H1 (cell line): ENCODE measurements at regions not wholly inside any gene's neighbourhood (a gene's known extent, or its start where the extent isn't known, plus 50 kb on each side); places are given as distances from the start of the nearest gene placed in this dataset.

ENCODE experiments used
- CTCF ChIA-PET: fragments of 300-600 bp; sonication (Branson Sonifier 250); formaldehyde crosslinking; loops from one replicate; lab custom pipeline; 2021; ENCODE audit not compliant: partially characterized antibody; lab: Charles Lee
- POLR2A ChIA-PET: fragments of 300-600 bp; sonication (Branson Sonifier 250); formaldehyde crosslinking; loops from one replicate; lab custom pipeline; 2021; ENCODE audit warnings: inconsistent platforms; ENCODE audit not compliant: partially characterized antibody; lab: Charles Lee
- DNase-seq, 2 experiments: peaks; one replicate each; pipeline versions ENCODE4 v3.0.0 to v3.0.0-alpha.2; 2010 to 2022; ENCODE audit warnings: low spot score in 2 of 2, low read depth in 1 of 2, mixed read lengths in 1 of 2
- FAIRE-seq: peaks from 2 replicates; lab custom pipeline; 2011; peaks lifted over from hg19 to GRCh38; lab: Jason Lieb, UNC
- H2AFZ ChIP-seq: 2 replicates; pipeline ENCODE4 v1.8.1; 2012; ENCODE audit warnings: low read length, inconsistent platforms
- H2AK5ac ChIP-seq: 2 replicates; pipeline ENCODE4 v1.6.1; 2013; ENCODE audit warnings: low read depth, low read length
- H2BK120ac ChIP-seq: replicated peaks from 2 replicates; pipeline ENCODE3; 2013; ENCODE audit warnings: low read depth, low read length, inconsistent platforms
- H2BK12ac ChIP-seq: 2 replicates; pipeline ENCODE4 v1.6.1; 2013; ENCODE audit warnings: low read depth, low read length
- H2BK15ac ChIP-seq: 2 replicates; pipeline ENCODE4 v1.6.1; 2013; ENCODE audit warnings: low read length
- H2BK20ac ChIP-seq: 2 replicates; pipeline ENCODE4 v1.6.1; 2013; ENCODE audit warnings: low read length
- H2BK5ac ChIP-seq: 2 replicates; pipeline ENCODE4 v1.6.1; 2013; ENCODE audit warnings: low read depth, low read length
- H3K14ac ChIP-seq: 2 replicates; pipeline ENCODE4 v1.6.1; 2013; ENCODE audit warnings: inconsistent platforms; ENCODE audit not compliant: insufficient read length
- H3K18ac ChIP-seq: 2 replicates; pipeline ENCODE4 v1.6.1; 2013; ENCODE audit warnings: low read length; ENCODE audit errors: extremely low read depth
- H3K23ac ChIP-seq: 2 replicates; pipeline ENCODE4 v1.6.1; 2013; ENCODE audit warnings: inconsistent platforms; ENCODE audit not compliant: insufficient read length
- H3K23me2 ChIP-seq: 2 replicates; pipeline ENCODE4 v1.6.1; 2013; ENCODE audit warnings: low read depth, low read length
- H3K27ac ChIP-seq: 2 replicates; pipeline ENCODE4 v1.6.1; 2011; ENCODE audit warnings: low read depth, low read length, inconsistent platforms
- H3K27me3 ChIP-seq, 4 experiments: replicated peaks in 1 of 4; 1 replicate in 1 of 4; 2 replicates in 3 of 4; pipeline versions ENCODE4 v1.6.1 to v1.8.1; 2011 to 2013; ENCODE audit warnings: low read length in 3 of 4, mild to moderate bottlenecking in 3 of 4, inconsistent platforms in 2 of 4, mixed read lengths in 2 of 4, moderate library complexity in 1 of 4; ENCODE audit not compliant: control insufficient read depth in 3 of 4, insufficient read depth in 3 of 4; ENCODE audit errors: extremely low read depth in 1 of 4
- H3K36me3 ChIP-seq, 4 experiments: 2 replicates each; pipeline versions ENCODE4 v1.6.1 to v1.8.1; 2011 to 2013; ENCODE audit warnings: mild to moderate bottlenecking in 4 of 4, low read length in 3 of 4, moderate library complexity in 2 of 4, control low read depth in 1 of 4, inconsistent platforms in 1 of 4; ENCODE audit not compliant: insufficient read depth in 4 of 4, control insufficient read depth in 2 of 4
- H3K4ac ChIP-seq: replicated peaks from 2 replicates; pipeline ENCODE3; 2013; ENCODE audit warnings: low read length, low read depth, mixed read lengths, inconsistent platforms; ENCODE audit not compliant: insufficient read length
- H3K4me1 ChIP-seq, 4 experiments: replicated peaks in 1 of 4; 1 replicate in 1 of 4; 2 replicates in 3 of 4; pipeline versions ENCODE4 v1.6.1 to v1.8.1; 2011 to 2013; ENCODE audit warnings: low read length in 3 of 4, inconsistent platforms in 2 of 4, mixed read lengths in 1 of 4; ENCODE audit not compliant: insufficient read depth in 4 of 4, control insufficient read depth in 3 of 4
- H3K4me2 ChIP-seq, 2 experiments: 2 replicates each; pipeline versions ENCODE4 v1.6.1 to v1.8.1; 2011 to 2013; ENCODE audit warnings: low read depth in 2 of 2, low read length in 2 of 2, control low read depth in 1 of 2, inconsistent platforms in 1 of 2, mild to moderate bottlenecking in 1 of 2; ENCODE audit not compliant: insufficient read depth in 1 of 2
- H3K4me3 ChIP-seq, 4 experiments: fragments of 200-600, 300-600 bp in 1 of 4; sonication (generic), shearing (Covaris generic), sonication (Bioruptor Twin) in 1 of 4; 2 replicates each; pipeline versions ENCODE4 v1.5.1 to v1.8.1; 2011 to 2016; ENCODE audit warnings: low read length in 4 of 4, low read depth in 3 of 4, control low read depth in 2 of 4, inconsistent platforms in 2 of 4, mild to moderate bottlenecking in 2 of 4, mixed read lengths in 1 of 4, moderate library complexity in 1 of 4; ENCODE audit not compliant: insufficient read depth in 2 of 4; ENCODE audit errors: extremely low read depth in 1 of 4
- H3K56ac ChIP-seq: replicated peaks from 2 replicates; pipeline ENCODE3; 2013; ENCODE audit warnings: low read depth, mild to moderate bottlenecking, mixed read lengths, low read length, inconsistent platforms; ENCODE audit not compliant: insufficient read length
- H3K79me1 ChIP-seq: 2 replicates; pipeline ENCODE4 v1.6.1; 2013; ENCODE audit warnings: low read depth, low read length, control low read depth
- H3K79me2 ChIP-seq, 2 experiments: 2 replicates each; pipeline versions ENCODE4 v1.6.1 to v1.8.1; 2012 to 2013; ENCODE audit warnings: low read length in 2 of 2, mild to moderate bottlenecking in 2 of 2, inconsistent platforms in 1 of 2; ENCODE audit not compliant: insufficient read depth in 2 of 2, control insufficient read depth in 1 of 2
- H3K9ac ChIP-seq, 4 experiments: replicated peaks in 1 of 4; 1 replicate in 1 of 4; 2 replicates in 3 of 4; pipeline versions ENCODE4 v1.6.1 to v1.8.1; 2011 to 2013; ENCODE audit warnings: low read depth in 3 of 4, low read length in 3 of 4, control low read depth in 2 of 4, mild to moderate bottlenecking in 2 of 4, moderate library complexity in 2 of 4, inconsistent platforms in 1 of 4; ENCODE audit errors: extremely low read depth in 1 of 4
- H3K9me3 ChIP-seq, 2 experiments: 2 replicates each; pipeline versions ENCODE4 v1.6.1 to v1.8.1; 2012 to 2013; ENCODE audit warnings: mild to moderate bottlenecking in 2 of 2, moderate library complexity in 2 of 2, control low read depth in 1 of 2, inconsistent platforms in 1 of 2, low read depth in 1 of 2, low read length in 1 of 2, mixed read lengths in 1 of 2; ENCODE audit not compliant: insufficient read depth in 2 of 2
- H4K20me1 ChIP-seq, 2 experiments: replicated peaks in 1 of 2; 2 replicates each; pipeline versions ENCODE3 to v1.8.1; 2011 to 2013; ENCODE audit warnings: inconsistent platforms in 2 of 2, low read length in 2 of 2, mild to moderate bottlenecking in 1 of 2; ENCODE audit not compliant: insufficient read depth in 2 of 2, control insufficient read depth in 1 of 2
- H4K5ac ChIP-seq: 2 replicates; pipeline ENCODE4 v1.6.1; 2013; ENCODE audit warnings: low read length, low read depth, mixed read lengths, inconsistent platforms; ENCODE audit not compliant: insufficient read length
- H4K8ac ChIP-seq: 2 replicates; pipeline ENCODE4 v1.8.0; 2013; ENCODE audit warnings: mild to moderate bottlenecking, moderate library complexity, low read length, inconsistent platforms; ENCODE audit not compliant: insufficient read depth; ENCODE audit errors: extremely low read depth
- H4K91ac ChIP-seq: replicated peaks from 2 replicates; pipeline ENCODE3; 2013; ENCODE audit warnings: low read length, mixed read lengths, inconsistent platforms; ENCODE audit not compliant: insufficient read length
- FOSL1 ChIP-seq: IDR thresholded peaks from 2 replicates; pipeline ENCODE4 v1.6.1; 2011; ENCODE audit warnings: mild to moderate bottlenecking, low read depth, low read length, moderate library complexity; ENCODE audit not compliant: insufficient read depth
- NRF1 ChIP-seq: IDR thresholded peaks from 2 replicates; pipeline ENCODE4 v1.6.1; 2011; ENCODE audit warnings: mild to moderate bottlenecking, low read depth, low read length, improper control_type of control experiment
- POLR2A ChIP-seq, 2 experiments: IDR thresholded peaks; 1 replicate in 1 of 2; 2 replicates in 1 of 2; pipeline ENCODE4 v1.6.1; 2011; ENCODE audit warnings: low read depth in 2 of 2, low read length in 2 of 2, mild to moderate bottlenecking in 2 of 2; ENCODE audit errors: control extremely low read depth in 1 of 2
- TAF1 ChIP-seq: IDR thresholded peaks from 2 replicates; pipeline ENCODE4 v1.6.1; 2011; ENCODE audit warnings: mild to moderate bottlenecking, low read depth, low read length
- WGBS, 2 experiments: shearing (Covaris generic) in 1 of 2; methylation state at CpG; one replicate each; pipeline versions ENCODE4 v1.1.6 to v1.1.7; 2013 to 2015; ENCODE audit warnings: low lambda C conversion rate in 2 of 2, mixed read lengths in 2 of 2, inconsistent platforms in 1 of 2, low coverage in 1 of 2, missing lambda C conversion rate in 1 of 2; ENCODE audit not compliant: insufficient replicate concordance in 2 of 2, insufficient coverage in 1 of 2, insufficient read length in 1 of 2; ENCODE audit errors: extremely low coverage in 1 of 2, missing lambda C conversion rate in 1 of 2; 5-methylcytosine and 5-hydroxymethylcytosine counted together

DNA sequence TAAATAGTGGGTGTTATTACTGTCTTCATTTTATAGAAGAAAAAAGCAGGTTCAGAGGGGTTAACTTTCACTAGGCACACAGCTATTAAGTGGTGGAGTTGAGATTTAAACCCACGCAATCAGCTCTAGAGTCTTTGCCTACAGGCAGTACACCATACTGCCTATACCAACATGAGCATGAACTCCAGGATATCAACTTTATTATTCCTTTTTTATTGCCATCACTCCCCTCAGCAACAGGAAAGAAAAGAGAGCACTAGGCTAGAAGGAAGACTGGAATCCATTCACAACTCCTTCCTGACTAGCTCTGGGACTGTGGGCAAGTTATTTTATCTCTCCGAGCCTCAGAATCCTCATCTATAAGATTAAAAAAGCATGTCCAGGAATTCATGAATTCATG is 58.7 kb upstream of the FSHB start:
- Histone ChIP-seq H3K9me3 (peaks cover 3 to 5% of the 10 kb centered on the region in 2 experiments; a peak in 3 of 4 replicates), H3K36me3 (no peaks in the 10 kb centered on the region), H2BK15ac (no peak overlapping the region), H3K79me1 (no peaks in the 10 kb centered on the region), H3K56ac (no peak overlapping the region), H2BK120ac (no peak overlapping the region), H3K23me2 (no peaks in the 10 kb centered on the region), H3K79me2 (no peaks in the 10 kb centered on the region), H2AFZ (no peak overlapping the region), H2BK5ac (no peak overlapping the region), H4K5ac (no peak overlapping the region), H4K8ac (no peak overlapping the region), H3K27me3 (no peaks in the 10 kb centered on the region), H3K14ac (no peak overlapping the region), H3K4me1 (no peaks in the 10 kb centered on the region), H3K27ac (no peak overlapping the region), H3K18ac (no peak overlapping the region), H3K4me3 (no peak overlapping the region), H3K4ac (no peak overlapping the region), H2BK20ac (no peak overlapping the region), H3K9ac (no peak overlapping the region), H3K4me2 (no peak overlapping the region), H4K20me1 (no peaks in the 10 kb centered on the region), H4K91ac (no peak overlapping the region), H2BK12ac (no peak overlapping the region), H2AK5ac (no peak overlapping the region), H3K23ac (no peak overlapping the region)
- DNase-seq: no peak
- no peak for FAIRE-seq
- TF ChIP-seq TAF1: no peak
- TF ChIP-seq FOSL1: no peak
- TF ChIP-seq POLR2A (IDR thresholded peaks at IDR 0.05; ENCODE audit: control extremely low read depth in 1 of 2, low read depth in 2 of 2, low read length in 2 of 2): no peak
- TF ChIP-seq NRF1: no peak
- 94% methylated on average over 2 of the region's 2 CpGs; no CpG with 5 or more reads in 1 of the 2 experiments for WGBS, 2 experiments
- POLR2A ChIA-PET: no interaction called here
- CTCF ChIA-PET: interaction anchor here (0.6 to 4.6 kb wide), 7 partner anchors 23 to 754 kb away, joined by 3 to 29 read pairs (median 4); no protein-coding TSS in a partner anchor
